Mesodermal cell (in vitro differentiated cells): ENCODE measurements at regions not wholly inside any gene's neighbourhood (a gene's known extent, or its start where the extent isn't known, plus 50 kb on each side); places are given as distances from the start of the nearest gene placed in this dataset.

Experiments
- H3K27ac ChIP-seq: 2 replicates; pipeline ENCODE4 v1.7.0; 2013; ENCODE audit warnings: mild to moderate bottlenecking, low read depth, low read length, moderate library complexity; ENCODE audit not compliant: severe bottlenecking
- H3K36me3 ChIP-seq: 2 replicates; pipeline ENCODE4 v1.7.1; 2013; ENCODE audit warnings: mild to moderate bottlenecking, low read length, moderate library complexity; ENCODE audit not compliant: control insufficient read depth, insufficient read depth
- H3K4me1 ChIP-seq: one replicate; pipeline ENCODE4 v1.7.1; 2013; ENCODE audit warnings: mild to moderate bottlenecking, low read length; ENCODE audit not compliant: insufficient read depth, control insufficient read depth, poor library complexity, severe bottlenecking
- H3K4me3 ChIP-seq: 2 replicates; pipeline ENCODE4 v1.7.0; 2013; ENCODE audit warnings: low read length, control low read depth, mild to moderate bottlenecking; ENCODE audit not compliant: insufficient read depth, poor library complexity, severe bottlenecking; ENCODE audit errors: extremely low read depth
- H3K9me3 ChIP-seq: 2 replicates; pipeline ENCODE4 v1.7.1; 2013; ENCODE audit warnings: mild to moderate bottlenecking, low read length, moderate library complexity; ENCODE audit not compliant: control insufficient read depth
- WGBS, 2 experiments: methylation state at CpG; one replicate each; pipeline ENCODE4 v1.1.5; 2013; ENCODE audit warnings: missing lambda C conversion rate in 2 of 2; ENCODE audit not compliant: insufficient coverage in 2 of 2; 5-methylcytosine and 5-hydroxymethylcytosine counted together

GRCh38 chr2:2501454-2502200 is 170.6 kb upstream of the MYT1L start:
- Histone ChIP-seq H3K36me3 (no peaks in the 10 kb centered on the region), H3K9me3 (peaks cover 9% of the 10 kb centered on the region), H3K27ac (no peak overlapping the region), H3K4me1 (no peaks in the 10 kb centered on the region), H3K4me3 (no peak overlapping the region)
- WGBS, 2 experiments, result 86 to 89% methylated on average over 8 to 9 of the region's 9 CpGs

GRCh38 chr2:2495606-2496005 is 164.5 kb upstream of the MYT1L start:
- Histone ChIP-seq H3K27ac (no peak overlapping the region), H3K4me3 (no peak overlapping the region), H3K9me3 (no peaks in the 10 kb centered on the region), H3K4me1 (no peaks in the 10 kb centered on the region), H3K36me3 (no peaks in the 10 kb centered on the region)
- no CpG with 5 or more reads among the region's 1 CpG for WGBS, 2 experiments

- no peak overlapping the region for H3K4me3 ChIP-seq
- H3K4me1 ChIP-seq, result no peaks in the 10 kb centered on the region
- 88 to 93% methylated on average over 3 to 4 of the region's 5 CpGs for WGBS, 2 experiments
- H3K36me3 ChIP-seq, result no peaks in the 10 kb centered on the region
- H3K9me3 ChIP-seq, result no peaks in the 10 kb centered on the region
- no peak overlapping the region for H3K27ac ChIP-seq
These were observed 162.4 kb upstream of the MYT1L start for GRCh38 chr2:2493496-2493895.

- H3K9me3 ChIP-seq, result no peaks in the 10 kb centered on the region
These were observed 161.7 kb upstream of the MYT1L start for GRCh38 chr2:2492800-2493199.

GRCh38 chr2:2491964-2492363 is 160.9 kb upstream of the MYT1L start:
- H3K27ac ChIP-seq, result no peak overlapping the region
- H3K36me3 ChIP-seq, result no peaks in the 10 kb centered on the region
- WGBS, 2 experiments, result 40% methylated on average over 1 of the region's 2 CpGs; no CpG with 5 or more reads in 1 of the 2 experiments
- H3K4me1 ChIP-seq, result no peaks in the 10 kb centered on the region
- H3K4me3 ChIP-seq, result no peak overlapping the region
- H3K9me3 ChIP-seq, result no peaks in the 10 kb centered on the region

More at GRCh38 chr2:2492800-2493199, 161.7 kb upstream of the MYT1L start:
- Histone ChIP-seq H3K36me3 (no peaks in the 10 kb centered on the region), H3K27ac (no peak overlapping the region), H3K4me3 (no peak overlapping the region), H3K4me1 (no peaks in the 10 kb centered on the region)
- WGBS, 2 experiments, result 83 to 88% methylated on average over 2 to 3 of the region's 4 CpGs

- no peak overlapping the region for H3K4me3 ChIP-seq
- no peaks in the 10 kb centered on the region for H3K36me3 ChIP-seq
- 100% methylated on average over 1 of the region's 8 CpGs; no CpG with 5 or more reads in 1 of the 2 experiments for WGBS, 2 experiments
- no peaks in the 10 kb centered on the region for H3K9me3 ChIP-seq
- H3K27ac ChIP-seq, result no peak overlapping the region
- H3K4me1 ChIP-seq, result no peaks in the 10 kb centered on the region
These were observed 153.2 kb upstream of the MYT1L start for GRCh38 chr2:2484301-2484700.

- Histone ChIP-seq H3K4me3 (no peak overlapping the region), H3K4me1 (no peaks in the 10 kb centered on the region), H3K9me3 (no peaks in the 10 kb centered on the region), H3K36me3 (no peaks in the 10 kb centered on the region), H3K27ac (no peak overlapping the region)
- 89 to 92% methylated on average over 2 to 3 of the region's 4 CpGs for WGBS, 2 experiments
These were observed 151.8 kb upstream of the MYT1L start for GRCh38 chr2:2482851-2483250.

- 88 to 89% methylated on average over 12 of the region's 12 CpGs for WGBS, 2 experiments
- Histone ChIP-seq H3K27ac (no peak overlapping the region), H3K9me3 (no peaks in the 10 kb centered on the region), H3K4me3 (no peak overlapping the region), H3K36me3 (no peaks in the 10 kb centered on the region), H3K4me1 (no peaks in the 10 kb centered on the region)
These were observed 141.8 kb upstream of the MYT1L start for GRCh38 chr2:2472881-2473280.

- Histone ChIP-seq H3K4me3 (no peak overlapping the region), H3K9me3 (no peaks in the 10 kb centered on the region), H3K4me1 (no peaks in the 10 kb centered on the region), H3K36me3 (no peaks in the 10 kb centered on the region), H3K27ac (no peak overlapping the region)
- WGBS, 2 experiments, result 92 to 93% methylated on average over 7 to 11 of the region's 11 CpGs
These were observed 141.0 kb upstream of the MYT1L start for GRCh38 chr2:2472044-2472443.

- H3K4me3 ChIP-seq, result no peak overlapping the region
- H3K4me1 ChIP-seq, result no peaks in the 10 kb centered on the region
- no peak overlapping the region for H3K27ac ChIP-seq
- H3K9me3 ChIP-seq, result no peaks in the 10 kb centered on the region
- H3K36me3 ChIP-seq, result no peaks in the 10 kb centered on the region
- WGBS, 2 experiments, result 94% methylated on average over 9 of the region's 9 CpGs
These were observed 135.5 kb upstream of the MYT1L start for GRCh38 chr2:2466534-2466933.

- Histone ChIP-seq H3K9me3 (no peaks in the 10 kb centered on the region), H3K4me3 (no peak overlapping the region), H3K36me3 (no peaks in the 10 kb centered on the region), H3K4me1 (no peaks in the 10 kb centered on the region), H3K27ac (no peak overlapping the region)
- 85 to 86% methylated on average over 6 of the region's 6 CpGs for WGBS, 2 experiments
These were observed 133.6 kb upstream of the MYT1L start for GRCh38 chr2:2464643-2465042.
